ENCODE measurements at regions not wholly inside any gene's neighbourhood (a gene's known extent, or its start where the extent isn't known, plus 50 kb on each side); places are given as distances from the start of the nearest gene placed in this dataset.

DNA sequence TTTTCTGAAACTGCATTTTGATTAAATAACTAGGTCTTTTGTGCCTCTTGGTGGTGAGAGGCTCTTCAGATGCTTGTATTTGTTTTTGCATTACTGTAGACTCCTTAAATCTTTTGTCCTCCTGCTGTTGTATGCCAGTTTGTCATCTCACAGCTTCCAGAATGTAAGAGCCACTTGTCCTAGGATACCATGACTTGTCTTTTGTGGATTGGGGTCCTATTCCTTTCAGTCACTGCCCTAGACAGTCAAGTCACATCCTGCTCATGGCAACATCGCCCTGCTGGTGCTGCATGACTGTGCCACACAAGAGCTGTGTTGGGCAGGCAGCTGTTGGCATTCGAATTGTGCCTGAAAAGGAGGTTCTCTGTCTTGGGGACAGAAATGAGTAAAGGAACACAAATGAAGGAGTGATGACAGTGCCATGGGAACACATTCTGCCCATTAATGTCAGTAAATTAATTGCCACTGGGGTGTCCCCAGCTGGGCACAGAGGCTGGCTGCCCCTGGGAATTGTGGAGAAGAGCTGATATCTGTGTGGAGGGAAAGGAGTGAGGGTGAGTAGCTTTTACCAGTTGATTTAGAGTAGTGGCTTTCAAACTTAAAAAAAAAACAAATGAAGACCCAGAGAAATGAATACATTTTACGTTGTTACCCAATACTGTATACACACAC is 140.3 kb downstream of the ARL6IP6 start:
- ChIA-PET POLR2A (no interaction called here), CTCF (no interaction called here), RAD21 (ENCODE audit: low non-redundant PET in 1 of 2, low total read pairs in 2 of 2, uncharacterized antibody in 2 of 2, unreplicated experiment in 2 of 2) (no interaction called here)
- no peak overlapping the region for H3K4me3 ChIP-seq (replicated peaks in 1 of 2; ENCODE audit: low read depth in 1 of 2, low read length in 2 of 2)
- no peaks in the 10 kb centered on the region for H3K9me2 ChIP-seq (ENCODE audit: insufficient read depth)
- no peaks in the 10 kb centered on the region for H3K9me3 ChIP-seq (ENCODE audit: control insufficient read depth in 1 of 2, insufficient read depth in 1 of 2, low read depth in 1 of 2, low read length in 2 of 2)
- no peaks in the 10 kb centered on the region for H3K36me3 ChIP-seq (ENCODE audit: control insufficient read depth in 1 of 2, insufficient read depth in 2 of 2, low read length in 2 of 2)
- no peaks in the 10 kb centered on the region for H4K20me1 ChIP-seq (ENCODE audit: insufficient read depth)
- intact Hi-C loops (cut with micrococcal nuclease), result loop anchor here (10.0 kb wide), 1 partner anchor 1516 kb away; no protein-coding TSS in a partner anchor
- no peak overlapping the region for H3K4me2 ChIP-seq (ENCODE audit: low read length)
- TF ChIP-seq, protein P1, sequence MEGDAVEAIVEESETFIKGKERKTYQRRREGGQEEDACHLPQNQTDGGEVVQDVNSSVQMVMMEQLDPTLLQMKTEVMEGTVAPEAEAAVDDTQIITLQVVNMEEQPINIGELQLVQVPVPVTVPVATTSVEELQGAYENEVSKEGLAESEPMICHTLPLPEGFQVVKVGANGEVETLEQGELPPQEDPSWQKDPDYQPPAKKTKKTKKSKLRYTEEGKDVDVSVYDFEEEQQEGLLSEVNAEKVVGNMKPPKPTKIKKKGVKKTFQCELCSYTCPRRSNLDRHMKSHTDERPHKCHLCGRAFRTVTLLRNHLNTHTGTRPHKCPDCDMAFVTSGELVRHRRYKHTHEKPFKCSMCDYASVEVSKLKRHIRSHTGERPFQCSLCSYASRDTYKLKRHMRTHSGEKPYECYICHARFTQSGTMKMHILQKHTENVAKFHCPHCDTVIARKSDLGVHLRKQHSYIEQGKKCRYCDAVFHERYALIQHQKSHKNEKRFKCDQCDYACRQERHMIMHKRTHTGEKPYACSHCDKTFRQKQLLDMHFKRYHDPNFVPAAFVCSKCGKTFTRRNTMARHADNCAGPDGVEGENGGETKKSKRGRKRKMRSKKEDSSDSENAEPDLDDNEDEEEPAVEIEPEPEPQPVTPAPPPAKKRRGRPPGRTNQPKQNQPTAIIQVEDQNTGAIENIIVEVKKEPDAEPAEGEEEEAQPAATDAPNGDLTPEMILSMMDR (IDR thresholded peaks at IDR 0.05 in 2 of 3, conservative IDR thresholded peaks at IDR 0.05 in 1 of 3; ENCODE audit: borderline replicate concordance in 1 of 3, insufficient read depth in 1 of 3, low read depth in 2 of 3, low read length in 2 of 3), result no peak
- TF ChIP-seq FOSL1 (IDR thresholded peaks at IDR 0.05; ENCODE audit: low read depth), result no peak
- TF ChIP-seq, protein P2, sequence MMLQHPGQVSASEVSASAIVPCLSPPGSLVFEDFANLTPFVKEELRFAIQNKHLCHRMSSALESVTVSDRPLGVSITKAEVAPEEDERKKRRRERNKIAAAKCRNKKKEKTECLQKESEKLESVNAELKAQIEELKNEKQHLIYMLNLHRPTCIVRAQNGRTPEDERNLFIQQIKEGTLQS (IDR thresholded peaks at IDR 0.05), result no peak
- no peak for TF ChIP-seq JUND (IDR thresholded peaks at IDR 0.05)
- TF ChIP-seq RAD21 (IDR thresholded peaks at IDR 0.05; ENCODE audit: low read depth), result no peak
- no peak for TF ChIP-seq SRF (IDR thresholded peaks at IDR 0.05; ENCODE audit: low read depth)
- no peak for TF ChIP-seq TCF7L2 (IDR thresholded peaks at IDR 0.05; ENCODE audit: borderline replicate concordance, extremely low read depth, insufficient read depth, insufficient read length)
- TF ChIP-seq CEBPB (IDR thresholded peaks at IDR 0.05; ENCODE audit: low read depth), result no peak
- TF ChIP-seq EZH2 (IDR thresholded peaks at IDR 0.05), result no peak
- TF ChIP-seq POLR2AphosphoS5 (IDR thresholded peaks at IDR 0.05; ENCODE audit: low read depth, low read length), result no peak
- TF ChIP-seq EZH2phosphoT487 (IDR thresholded peaks at IDR 0.05; ENCODE audit: borderline replicate concordance), result no peak
- TF ChIP-seq, protein P3, sequence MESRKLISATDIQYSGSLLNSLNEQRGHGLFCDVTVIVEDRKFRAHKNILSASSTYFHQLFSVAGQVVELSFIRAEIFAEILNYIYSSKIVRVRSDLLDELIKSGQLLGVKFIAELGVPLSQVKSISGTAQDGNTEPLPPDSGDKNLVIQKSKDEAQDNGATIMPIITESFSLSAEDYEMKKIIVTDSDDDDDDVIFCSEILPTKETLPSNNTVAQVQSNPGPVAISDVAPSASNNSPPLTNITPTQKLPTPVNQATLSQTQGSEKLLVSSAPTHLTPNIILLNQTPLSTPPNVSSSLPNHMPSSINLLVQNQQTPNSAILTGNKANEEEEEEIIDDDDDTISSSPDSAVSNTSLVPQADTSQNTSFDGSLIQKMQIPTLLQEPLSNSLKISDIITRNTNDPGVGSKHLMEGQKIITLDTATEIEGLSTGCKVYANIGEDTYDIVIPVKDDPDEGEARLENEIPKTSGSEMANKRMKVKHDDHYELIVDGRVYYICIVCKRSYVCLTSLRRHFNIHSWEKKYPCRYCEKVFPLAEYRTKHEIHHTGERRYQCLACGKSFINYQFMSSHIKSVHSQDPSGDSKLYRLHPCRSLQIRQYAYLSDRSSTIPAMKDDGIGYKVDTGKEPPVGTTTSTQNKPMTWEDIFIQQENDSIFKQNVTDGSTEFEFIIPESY (IDR thresholded peaks at IDR 0.05; ENCODE audit: extremely low read depth, insufficient replicate concordance, low read length), result no peak
- TF ChIP-seq, protein P4, sequence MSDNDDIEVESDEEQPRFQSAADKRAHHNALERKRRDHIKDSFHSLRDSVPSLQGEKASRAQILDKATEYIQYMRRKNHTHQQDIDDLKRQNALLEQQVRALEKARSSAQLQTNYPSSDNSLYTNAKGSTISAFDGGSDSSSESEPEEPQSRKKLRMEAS (IDR thresholded peaks at IDR 0.05), result no peak
- no peak for TF ChIP-seq CBX3 (IDR thresholded peaks at IDR 0.05; ENCODE audit: low read depth)
- no peak for TF ChIP-seq EGR1 (IDR thresholded peaks at IDR 0.05; ENCODE audit: low read depth)
- TF ChIP-seq SIN3A (IDR thresholded peaks at IDR 0.05; ENCODE audit: low read depth), result no peak
- no peak for TF ChIP-seq ELF1 (IDR thresholded peaks at IDR 0.05; ENCODE audit: borderline replicate concordance, low read depth)
- TF ChIP-seq YY1 (IDR thresholded peaks at IDR 0.05; ENCODE audit: extremely low read depth, insufficient replicate concordance, low read depth, low read length), result no peak
- TF ChIP-seq POLR2A (IDR thresholded peaks at IDR 0.05; ENCODE audit: borderline replicate concordance, extremely low read depth, insufficient read depth, insufficient read length), result no peak
- no peak for ATAC-seq
- DNase-seq (ENCODE audit: low read depth, low spot score), result no peak
- no peaks in the 10 kb centered on the region for H3K4me1 ChIP-seq (ENCODE audit: control insufficient read depth in 1 of 2, insufficient read depth in 2 of 2, low read length in 2 of 2)
- no peaks in the 10 kb centered on the region for H3K27me3 ChIP-seq (ENCODE audit: insufficient read depth, low read length)
- BruUV-seq (replicated peaks), result no TSS peak
- H3K9ac ChIP-seq (ENCODE audit: low read length), result no peak overlapping the region
- no peak overlapping the region for H2AFZ ChIP-seq (ENCODE audit: low read depth, low read length, poor library complexity, severe bottlenecking)
- no peak overlapping the region for H3K27ac ChIP-seq (ENCODE audit: low read depth, low read length)
- no peaks in the 10 kb centered on the region for H3K79me2 ChIP-seq (ENCODE audit: insufficient read depth, low read length)

Measured in HCT116 (cell line).